Transverse colon (tissue), 4 donors: ENCODE measurements at regions not wholly inside any gene's neighbourhood (a gene's known extent, or its start where the extent isn't known, plus 50 kb on each side); places are given as distances from the start of the nearest gene placed in this dataset.

Source experiments
- DNase-seq: peaks from one replicate; pipeline ENCODE4 v3.0.0-alpha.2; 2019
- H3K27ac ChIP-seq, 4 donors: fragments of 200-600 bp; sonication (generic); 2 replicates each; pipeline ENCODE4 v1.5.1; 2016 to 2018; ENCODE audit warnings: inconsistent platforms in 4 of 4
- H3K27me3 ChIP-seq: fragments of 200-600 bp; sonication (generic); 2 replicates; pipeline ENCODE4 v1.5.1; 2017; ENCODE audit warnings: inconsistent platforms
- H3K36me3 ChIP-seq, 4 donors: fragments of 200-600 bp; sonication (generic); 2 replicates each; pipeline ENCODE4 v1.5.1; 2017 to 2019; ENCODE audit warnings: inconsistent platforms in 4 of 4
- H3K4me1 ChIP-seq, 4 donors: fragments of 200-600 bp; sonication (generic); 2 replicates each; pipeline ENCODE4 v1.5.1; 2017 to 2020; ENCODE audit warnings: inconsistent platforms in 4 of 4
- H3K4me3 ChIP-seq, 4 donors: fragments of 200-600 bp; sonication (generic); 1 replicate in 1 of 4; 2 replicates in 3 of 4; pipeline versions ENCODE4 v1.5.1 to v1.6.1; 2017 to 2019; ENCODE audit warnings: inconsistent platforms in 4 of 4
- H3K9me3 ChIP-seq, 2 donors: fragments of 200-600 bp; sonication (generic); 2 replicates each; pipeline ENCODE4 v1.5.1; 2017 to 2019; ENCODE audit warnings: inconsistent platforms in 2 of 2
- EP300 ChIP-seq: sonication (generic); formaldehyde crosslinking; IDR thresholded peaks from one replicate; pipeline ENCODE4 v1.6.1; 2017; ENCODE audit warnings: antibody characterized with exemption, low read depth
- POLR2A ChIP-seq: fragments of 450-650 bp; IDR thresholded peaks from one replicate; pipeline ENCODE4 v1.6.1; 2016; ENCODE audit warnings: antibody characterized with exemption, mild to moderate bottlenecking, moderate library complexity
- POLR2AphosphoS5 ChIP-seq, 3 donors: sonication (generic); formaldehyde crosslinking; IDR thresholded peaks; one replicate each; pipeline ENCODE4 v1.6.1; 2016; ENCODE audit warnings: antibody characterized with exemption in 3 of 3
- WGBS, 2 donors: methylation state at CpG; one replicate each; pipeline ENCODE4 v1.1.5; 2018; ENCODE audit warnings: low coverage in 1 of 2; 5-methylcytosine and 5-hydroxymethylcytosine counted together
- in situ Hi-C, 4 donors: fragments of 200-750 bp; cut with MboI; loops; one replicate each; pipeline versions ENCODE4 v1.15.0 to v1.15.1; 2017; ENCODE audit warnings: low sequenced_read_pairs in 3 of 4, low pct_ligation_motif_present in 1 of 4, low pct_unique_long_range_greater_than_20kb in 1 of 4
- intact Hi-C: fragments of 100-400 bp; cut with DNase I; formaldehyde crosslinking; loops from one replicate; pipeline ENCODE4 v1.15.1; 2023; ENCODE audit warnings: low total_unique reads
- TF ChIP-seq, protein P1 (sequence below), 5 experiments: fragments of 200-600 bp in 3 of 5; fragments of 450-650 bp in 2 of 5; sonication (generic) in 3 of 5; IDR thresholded peaks; 1 replicate in 2 of 5; 2 replicates in 3 of 5; pipeline ENCODE4 v1.5.1; 2016 to 2017; ENCODE audit warnings: antibody characterized with exemption in 5 of 5, inconsistent platforms in 3 of 5, mild to moderate bottlenecking in 2 of 5, moderate library complexity in 1 of 5

DNA sequence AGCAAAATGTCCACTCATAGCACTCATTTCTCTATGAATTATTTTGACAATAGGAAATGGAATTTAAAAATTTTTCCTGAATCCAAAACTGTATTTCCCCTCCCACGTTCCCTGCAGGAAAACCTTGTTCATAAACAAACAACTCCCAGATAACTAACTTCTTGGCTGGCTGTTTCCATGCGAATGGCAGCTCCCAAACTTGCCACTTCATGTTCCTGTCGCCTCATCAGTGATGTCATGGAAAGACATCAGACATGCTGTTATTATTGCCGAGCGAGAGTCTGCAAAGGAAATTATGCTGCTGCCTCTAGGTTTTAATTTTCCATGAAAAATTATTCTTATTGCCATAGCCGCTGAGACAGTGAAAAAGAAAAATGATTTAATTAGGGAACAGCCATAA lies 117.0 kb upstream of the RIOK3 start:
- in situ Hi-C loops = no loop called here
- 84 to 87% methylated on average over 4 to 6 of the region's 6 CpGs for WGBS, 2 donors
- TF ChIP-seq EP300 = no peak
- no peak for TF ChIP-seq POLR2A
- TF ChIP-seq, protein P1, sequence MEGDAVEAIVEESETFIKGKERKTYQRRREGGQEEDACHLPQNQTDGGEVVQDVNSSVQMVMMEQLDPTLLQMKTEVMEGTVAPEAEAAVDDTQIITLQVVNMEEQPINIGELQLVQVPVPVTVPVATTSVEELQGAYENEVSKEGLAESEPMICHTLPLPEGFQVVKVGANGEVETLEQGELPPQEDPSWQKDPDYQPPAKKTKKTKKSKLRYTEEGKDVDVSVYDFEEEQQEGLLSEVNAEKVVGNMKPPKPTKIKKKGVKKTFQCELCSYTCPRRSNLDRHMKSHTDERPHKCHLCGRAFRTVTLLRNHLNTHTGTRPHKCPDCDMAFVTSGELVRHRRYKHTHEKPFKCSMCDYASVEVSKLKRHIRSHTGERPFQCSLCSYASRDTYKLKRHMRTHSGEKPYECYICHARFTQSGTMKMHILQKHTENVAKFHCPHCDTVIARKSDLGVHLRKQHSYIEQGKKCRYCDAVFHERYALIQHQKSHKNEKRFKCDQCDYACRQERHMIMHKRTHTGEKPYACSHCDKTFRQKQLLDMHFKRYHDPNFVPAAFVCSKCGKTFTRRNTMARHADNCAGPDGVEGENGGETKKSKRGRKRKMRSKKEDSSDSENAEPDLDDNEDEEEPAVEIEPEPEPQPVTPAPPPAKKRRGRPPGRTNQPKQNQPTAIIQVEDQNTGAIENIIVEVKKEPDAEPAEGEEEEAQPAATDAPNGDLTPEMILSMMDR (IDR thresholded peaks at IDR 0.05) = no peak
- no peak for TF ChIP-seq POLR2AphosphoS5 (IDR thresholded peaks at IDR 0.05)
- Histone ChIP-seq H3K27me3 (no peaks in the 10 kb centered on the region), H3K36me3 (no peaks in the 10 kb centered on the region), H3K27ac (no peak overlapping the region), H3K4me3 (no peak overlapping the region), H3K9me3 (no peaks in the 10 kb centered on the region), H3K4me1 (no peaks in the 10 kb centered on the region)
- no peak for DNase-seq
- intact Hi-C loops = no loop called here

DNA sequence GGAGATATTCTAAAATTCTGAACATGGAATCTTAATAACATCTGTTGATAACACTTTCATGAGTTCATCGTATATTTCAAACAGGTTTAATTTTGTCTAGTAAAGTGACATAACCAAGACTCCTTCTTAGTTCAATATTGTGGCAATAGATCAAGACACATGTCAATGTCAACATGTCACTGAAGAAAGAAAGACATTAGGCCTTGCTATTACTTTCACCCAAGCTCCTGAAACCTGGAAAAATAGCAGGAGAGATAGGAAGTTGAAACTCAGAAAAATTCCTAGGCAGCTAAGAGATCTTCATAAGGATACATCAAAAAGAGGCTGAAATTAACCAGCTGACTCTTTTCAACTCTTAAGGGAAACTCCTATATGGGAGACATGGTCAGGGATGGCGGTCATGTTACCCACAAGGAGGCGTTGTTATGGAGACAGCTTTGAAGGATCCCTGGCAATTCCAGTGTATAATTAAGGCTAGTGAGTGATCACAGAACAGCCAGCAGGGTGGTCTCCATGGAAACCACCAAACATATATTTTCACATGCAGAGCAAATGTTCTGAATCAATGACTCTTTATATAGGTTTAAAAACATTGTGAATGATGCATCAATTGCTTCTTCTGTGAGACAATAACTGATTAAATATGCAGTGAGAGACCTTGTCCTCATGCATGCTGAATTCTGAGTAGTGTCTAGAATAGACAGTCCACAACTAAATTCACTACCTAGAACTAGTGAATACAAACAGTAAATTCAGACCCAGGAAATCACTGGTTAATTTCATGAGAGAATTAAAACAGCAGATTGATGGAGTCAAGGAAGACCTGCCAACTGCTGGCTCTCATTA lies 115.3 kb upstream of the RIOK3 start:
- intact Hi-C loops (no loop called here), in situ Hi-C loops (no loop called here)
- H3K9me3 ChIP-seq = no peaks in the 10 kb centered on the region
- no peaks in the 10 kb centered on the region for H3K4me1 ChIP-seq
- WGBS, 2 donors = 78 to 83% methylated on average over 3 of the region's 3 CpGs
- TF ChIP-seq, protein P1 (IDR thresholded peaks at IDR 0.05) = no peak
- TF ChIP-seq POLR2A = no peak
- no peak for TF ChIP-seq EP300
- TF ChIP-seq POLR2AphosphoS5 (IDR thresholded peaks at IDR 0.05) = no peak
- no peak for DNase-seq
- H3K27ac ChIP-seq = no peak overlapping the region
- H3K4me3 ChIP-seq = no peak overlapping the region
- H3K27me3 ChIP-seq = no peaks in the 10 kb centered on the region
- H3K36me3 ChIP-seq = no peaks in the 10 kb centered on the region

DNA sequence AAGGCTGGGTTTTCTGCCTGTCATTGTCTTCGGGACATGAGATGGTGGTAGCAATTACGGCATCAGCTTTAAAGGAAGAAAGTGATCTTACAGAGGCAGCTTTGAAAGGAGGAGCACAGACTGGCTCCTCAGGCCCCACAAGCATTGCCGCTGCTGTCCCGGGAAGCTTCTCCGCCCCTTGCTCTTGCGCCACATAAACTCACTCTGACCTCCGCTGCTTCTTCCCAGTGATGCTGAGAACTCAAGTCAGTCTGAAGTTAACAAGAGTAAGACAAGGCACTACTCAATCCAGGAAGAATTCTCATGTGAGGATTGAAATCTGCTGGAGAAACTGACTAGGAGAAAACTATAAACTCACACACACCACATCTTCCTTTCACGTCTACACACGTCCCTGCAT lies 112.4 kb upstream of the RIOK3 start:
- no peak for DNase-seq
- Histone ChIP-seq H3K9me3 (no peaks in the 10 kb centered on the region), H3K4me1 (no peaks in the 10 kb centered on the region), H3K36me3 (no peaks in the 10 kb centered on the region), H3K27me3 (no peaks in the 10 kb centered on the region), H3K4me3 (no peak overlapping the region), H3K27ac (no peak overlapping the region)
- intact Hi-C loops = no loop called here
- no peak for TF ChIP-seq POLR2A
- TF ChIP-seq POLR2AphosphoS5 (IDR thresholded peaks at IDR 0.05) = no peak
- TF ChIP-seq, protein P1 (IDR thresholded peaks at IDR 0.05) = no peak
- no peak for TF ChIP-seq EP300
- WGBS, 2 donors = 82 to 88% methylated on average over 9 of the region's 9 CpGs
- in situ Hi-C loops = no loop called here

DNA sequence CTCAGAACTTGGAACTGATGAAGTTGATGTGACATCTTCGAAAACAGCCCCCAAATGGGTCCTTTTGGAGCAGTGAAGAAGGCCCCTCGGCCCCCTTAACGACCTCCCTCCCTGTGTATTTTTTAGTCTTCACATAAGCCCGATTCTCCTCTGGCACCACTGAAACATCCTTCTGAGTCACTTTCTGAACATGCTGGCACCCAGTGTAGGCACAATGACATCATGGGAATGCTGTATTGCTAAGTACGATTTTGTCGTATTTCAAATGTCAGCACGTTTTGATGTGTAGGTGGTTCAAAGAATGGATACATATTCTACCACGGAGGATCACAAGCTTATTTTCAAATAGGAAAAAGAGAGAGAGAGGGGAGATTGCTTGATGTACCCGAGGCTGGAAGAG lies 111.7 kb upstream of the RIOK3 start:
- no peak overlapping the region for H3K27ac ChIP-seq
- H3K9me3 ChIP-seq = no peaks in the 10 kb centered on the region
- intact Hi-C loops (no loop called here), in situ Hi-C loops (no loop called here)
- no peak for TF ChIP-seq EP300
- TF ChIP-seq, protein P1 (IDR thresholded peaks at IDR 0.05) = no peak
- no peak for TF ChIP-seq POLR2AphosphoS5 (IDR thresholded peaks at IDR 0.05)
- no peak for TF ChIP-seq POLR2A
- no peaks in the 10 kb centered on the region for H3K4me1 ChIP-seq
- H3K4me3 ChIP-seq = no peak overlapping the region
- 69 to 86% methylated on average over 9 of the region's 9 CpGs for WGBS, 2 donors
- H3K36me3 ChIP-seq = no peaks in the 10 kb centered on the region
- H3K27me3 ChIP-seq = no peaks in the 10 kb centered on the region
- no peak for DNase-seq
